Psoas muscle (tissue), 7 donors: ENCODE measurements at regions not wholly inside any gene's neighbourhood (a gene's known extent, or its start where the extent isn't known, plus 50 kb on each side); places are given as distances from the start of the nearest gene placed in this dataset.

Experiments used
- ATAC-seq, 4 donors: fragments of 200-7000 bp; cut with Tn5 transposase; one replicate each; pipeline ENCODE4 v1.9.1; 2020; ENCODE audit warnings: moderate library complexity in 3 of 4, mild to moderate bottlenecking in 2 of 4
- DNase-seq, 2 donors: peaks; one replicate each; pipeline ENCODE4 v3.0.0-alpha.2; 2020
- H3K27ac ChIP-seq: fragments of 200-600 bp; one replicate; pipeline ENCODE4 v1.8.0; 2022
- H3K27me3 ChIP-seq, 3 donors: fragments of 200-600 bp in 1 of 3; one replicate each; pipeline versions ENCODE4 v1.6.1 to v1.8.0; 2013 to 2022; ENCODE audit warnings: low read length in 2 of 3, mild to moderate bottlenecking in 2 of 3, moderate library complexity in 1 of 3; ENCODE audit not compliant: insufficient read depth in 3 of 3
- H3K36me3 ChIP-seq, 2 donors: fragments of 200-600 bp in 1 of 2; one replicate each; pipeline versions ENCODE4 v1.6.1 to v1.8.0; 2013 to 2022; ENCODE audit warnings: low read depth in 1 of 2, mild to moderate bottlenecking in 1 of 2, moderate library complexity in 1 of 2; ENCODE audit not compliant: insufficient read depth in 1 of 2
- H3K4me1 ChIP-seq: fragments of 200-600 bp; one replicate; pipeline ENCODE4 v1.8.0; 2022
- H3K4me3 ChIP-seq: fragments of 200-600 bp; one replicate; pipeline ENCODE4 v1.8.0; 2022; ENCODE audit warnings: mild to moderate bottlenecking
- H3K9me3 ChIP-seq: fragments of 200-600 bp; one replicate; pipeline ENCODE4 v1.8.0; 2022
- CTCF ChIP-seq: fragments of 200-600 bp; IDR thresholded peaks from one replicate; pipeline ENCODE4 v1.8.0; 2022; ENCODE audit warnings: antibody characterized with exemption
- WGBS, 3 donors: extraction: QIAGEN DNeasy Blood & Tissue Kit; methylation state at CpG; one replicate each; pipeline versions ENCODE4 v1.1.6 to v1.1.7; 2013; 5-methylcytosine and 5-hydroxymethylcytosine counted together
- intact Hi-C, 2 donors: fragments of 100-400 bp; cut with DNase I; formaldehyde crosslinking; loops; one replicate each; pipeline versions ENCODE4 v1.11.0 to v1.14.2; 2022
- donor health status: healthy with polysubstance abuse.
- donor health status: DM: no; HTN: no; CAD: no; lungs with moderate emphysema.
- donor health status: Bipolar disorder and iron deficiency.
- donor health status: healthy.
- donor health status: DM: yes; HTN: yes; CAD: no.
- donor health status: DM: no; HTN: no; CAD: no.
- donor health status: DM: yes; HTN: yes; CAD: no.

- H3K9me3 ChIP-seq = no peaks in the 10 kb centered on the region
- ATAC-seq (no peak), DNase-seq (no peak)
- H3K4me1 ChIP-seq = no peaks in the 10 kb centered on the region
- no peak for TF ChIP-seq CTCF
- no peak overlapping the region for H3K27ac ChIP-seq
- H3K27me3 ChIP-seq = no peaks in the 10 kb centered on the region
- intact Hi-C loops = no loop called here
- WGBS, 3 donors = 58 to 78% (median 60%) methylated on average over 3 of the region's 3 CpGs
- H3K36me3 ChIP-seq = no peaks in the 10 kb centered on the region
- no peak overlapping the region for H3K4me3 ChIP-seq
Measured at GRCh38 chr2:155382776-155383175, 684.3 kb downstream of the KCNJ3 start.

- no peak for TF ChIP-seq CTCF
- no peaks in the 10 kb centered on the region for H3K36me3 ChIP-seq
- no peak overlapping the region for H3K27ac ChIP-seq
- H3K9me3 ChIP-seq = no peaks in the 10 kb centered on the region
- no peak for DNase-seq
- no peaks in the 10 kb centered on the region for H3K4me1 ChIP-seq
- no peak for ATAC-seq
- intact Hi-C loops = no loop called here
- no peaks in the 10 kb centered on the region for H3K27me3 ChIP-seq
- H3K4me3 ChIP-seq = no peak overlapping the region
- 25 to 34% (median 28%) methylated on average over 1 of the region's 1 CpG for WGBS, 3 donors
Measured at GRCh38 chr2:155381436-155381835, 682.9 kb downstream of the KCNJ3 start.

- no peak for TF ChIP-seq CTCF
- H3K36me3 ChIP-seq = no peaks in the 10 kb centered on the region
- H3K27ac ChIP-seq = no peak overlapping the region
- H3K9me3 ChIP-seq = no peaks in the 10 kb centered on the region
- no peak overlapping the region for H3K4me3 ChIP-seq
- intact Hi-C loops = loop anchor here in 1 of 2 donors (5.0 kb wide), 1 partner anchor 1813 kb away; no protein-coding TSS in a partner anchor
- DNase-seq = no peak
- ATAC-seq = no peak
- H3K4me1 ChIP-seq = no peaks in the 10 kb centered on the region
- no peaks in the 10 kb centered on the region for H3K27me3 ChIP-seq
- WGBS, 3 donors = 63 to 70% (median 66%) methylated on average over 2 of the region's 2 CpGs
Measured at GRCh38 chr2:155379494-155379893, 681.0 kb downstream of the KCNJ3 start.

- ATAC-seq (no peak), DNase-seq (no peak)
- Histone ChIP-seq H3K36me3 (no peaks in the 10 kb centered on the region), H3K4me3 (no peak overlapping the region), H3K4me1 (no peaks in the 10 kb centered on the region), H3K9me3 (no peaks in the 10 kb centered on the region), H3K27me3 (no peaks in the 10 kb centered on the region), H3K27ac (no peak overlapping the region)
- WGBS, 3 donors = 77 to 96% (median 84%) methylated on average over 1 of the region's 1 CpG
- intact Hi-C loops = loop anchor here in 1 of 2 donors (5.0 kb wide), 1 partner anchor 1814 kb away; no protein-coding TSS in a partner anchor
- no peak for TF ChIP-seq CTCF
Measured at GRCh38 chr2:155377931-155378444, 679.5 kb downstream of the KCNJ3 start.

- Histone ChIP-seq H3K27me3 (no peaks in the 10 kb centered on the region), H3K4me3 (no peak overlapping the region), H3K9me3 (no peaks in the 10 kb centered on the region), H3K4me1 (no peaks in the 10 kb centered on the region), H3K27ac (no peak overlapping the region), H3K36me3 (no peaks in the 10 kb centered on the region)
- intact Hi-C loops = loop anchor here in 1 of 2 donors (5.0 kb wide), 1 partner anchor 1815 kb away; no protein-coding TSS in a partner anchor
- no peak for ATAC-seq
- peak; percentile 33 for TF ChIP-seq CTCF
- no peak for DNase-seq
- WGBS, 3 donors = 62 to 63% (median 63%) methylated on average over 5 of the region's 5 CpGs
Measured at GRCh38 chr2:155377266-155377680, 678.8 kb downstream of the KCNJ3 start.
